Tibial nerve (tissue), 4 donors: ENCODE measurements at regions not wholly inside any gene's neighbourhood (a gene's known extent, or its start where the extent isn't known, plus 50 kb on each side); places are given as distances from the start of the nearest gene placed in this dataset.

Source experiments
- DNase-seq, 2 donors: peaks; one replicate each; pipeline ENCODE4 v3.0.0-alpha.2; 2019; ENCODE audit warnings: low spot score in 2 of 2
- H3K27ac ChIP-seq, 4 donors: fragments of 200-600 bp; sonication (generic) in 3 of 4; one replicate each; pipeline ENCODE4 v1.5.1; 2017 to 2019; ENCODE audit warnings: mild to moderate bottlenecking in 1 of 4
- H3K27me3 ChIP-seq, 2 donors: fragments of 200-600 bp; sonication (generic) in 1 of 2; one replicate each; pipeline versions ENCODE4 v1.5.1 to v1.6.0; 2017 to 2019
- H3K36me3 ChIP-seq, 3 donors: fragments of 200-600 bp; sonication (generic); one replicate each; pipeline ENCODE4 v1.5.1; 2018 to 2019
- H3K4me1 ChIP-seq, 4 donors: fragments of 200-600 bp; sonication (generic) in 3 of 4; one replicate each; pipeline ENCODE4 v1.5.1; 2017 to 2019
- H3K4me3 ChIP-seq, 4 donors: fragments of 200-600 bp; sonication (generic) in 3 of 4; one replicate each; pipeline ENCODE4 v1.5.1; 2017 to 2019; ENCODE audit warnings: mild to moderate bottlenecking in 1 of 4, moderate library complexity in 1 of 4
- H3K9me3 ChIP-seq, 4 donors: fragments of 200-600 bp; sonication (generic) in 3 of 4; one replicate each; pipeline ENCODE4 v1.5.1; 2017 to 2019
- CTCF ChIP-seq, 5 experiments: fragments of 200-600 bp in 3 of 5; fragments of 450-650 bp in 2 of 5; sonication (generic) in 3 of 5; IDR thresholded peaks; one replicate each; pipeline ENCODE4 v1.5.1; 2016 to 2019; ENCODE audit warnings: antibody characterized with exemption in 5 of 5, mild to moderate bottlenecking in 3 of 5, moderate library complexity in 2 of 5
- EP300 ChIP-seq, 2 donors: sonication (generic); formaldehyde crosslinking; IDR thresholded peaks; one replicate each; pipeline ENCODE4 v1.6.1; 2017; ENCODE audit warnings: antibody characterized with exemption in 2 of 2, mild to moderate bottlenecking in 1 of 2
- POLR2A ChIP-seq, 2 donors: fragments of 450-650 bp; IDR thresholded peaks; one replicate each; pipeline ENCODE4 v1.6.1; 2017; ENCODE audit warnings: antibody characterized with exemption in 2 of 2, mild to moderate bottlenecking in 2 of 2, moderate library complexity in 2 of 2
- WGBS, 2 donors: methylation state at CpG; one replicate each; pipeline ENCODE4 v1.1.5; 2018; 5-methylcytosine and 5-hydroxymethylcytosine counted together

- no peak overlapping the region for H3K4me3 ChIP-seq
- no peak overlapping the region for H3K27ac ChIP-seq
- DNase-seq, result no peak
- H3K9me3 ChIP-seq, result no peaks in the 10 kb centered on the region
- no peaks in the 10 kb centered on the region for H3K27me3 ChIP-seq
- TF ChIP-seq CTCF (IDR thresholded peaks at IDR 0.05), result no peak
- TF ChIP-seq POLR2A (IDR thresholded peaks at IDR 0.05), result no peak
- no peak for TF ChIP-seq EP300 (IDR thresholded peaks at IDR 0.05)
- peaks cover 0 to 50% (median 8%) of the 10 kb centered on the region in 4 donors for H3K4me1 ChIP-seq
- H3K36me3 ChIP-seq, result no peaks in the 10 kb centered on the region
Measured at GRCh38 chr7:91346426-91346825, 82.2 kb downstream of the FZD1 start.

GRCh38 chr7:91347290-91347689 is 83.1 kb downstream of the FZD1 start:
- H3K4me3 ChIP-seq, result no peak overlapping the region
- H3K9me3 ChIP-seq, result no peaks in the 10 kb centered on the region
- 30 to 42% methylated on average over 3 of the region's 3 CpGs for WGBS, 2 donors
- DNase-seq, result no peak
- H3K27ac ChIP-seq, result no peak overlapping the region
- no peak for TF ChIP-seq CTCF (IDR thresholded peaks at IDR 0.05)
- TF ChIP-seq EP300 (IDR thresholded peaks at IDR 0.05), result peak in 1 of 2 donors; percentile 41
- TF ChIP-seq POLR2A (IDR thresholded peaks at IDR 0.05), result no peak
- H3K4me1 ChIP-seq, result peaks cover 0 to 50% (median 8%) of the 10 kb centered on the region in 4 donors
- H3K36me3 ChIP-seq, result no peaks in the 10 kb centered on the region
- no peaks in the 10 kb centered on the region for H3K27me3 ChIP-seq

GRCh38 chr7:91348711-91349110 is 84.5 kb downstream of the FZD1 start:
- Histone ChIP-seq H3K4me3 (no peak overlapping the region), H3K27ac (no peak overlapping the region), H3K36me3 (no peaks in the 10 kb centered on the region), H3K27me3 (no peaks in the 10 kb centered on the region), H3K9me3 (no peaks in the 10 kb centered on the region), H3K4me1 (peaks cover 0 to 47% (median 8%) of the 10 kb centered on the region in 4 donors)
- DNase-seq, result no peak
- TF ChIP-seq EP300 (IDR thresholded peaks at IDR 0.05) (no peak), POLR2A (IDR thresholded peaks at IDR 0.05) (no peak), CTCF (IDR thresholded peaks at IDR 0.05) (no peak)

- no peak for TF ChIP-seq CTCF (IDR thresholded peaks at IDR 0.05)
- TF ChIP-seq EP300 (IDR thresholded peaks at IDR 0.05), result no peak
- no peak for TF ChIP-seq POLR2A (IDR thresholded peaks at IDR 0.05)
- WGBS, 2 donors, result 88 to 91% methylated on average over 3 of the region's 3 CpGs
Measured at GRCh38 chr7:91351374-91351773, 87.1 kb downstream of the FZD1 start.

GRCh38 chr7:91352091-91352490 is 87.9 kb downstream of the FZD1 start:
- H3K4me1 ChIP-seq, result peaks cover 0 to 23% (median 0%) of the 10 kb centered on the region in 4 donors
- no peak overlapping the region for H3K27ac ChIP-seq
- no peaks in the 10 kb centered on the region for H3K27me3 ChIP-seq
- 86 to 89% methylated on average over 4 of the region's 4 CpGs for WGBS, 2 donors
- H3K4me3 ChIP-seq, result no peak overlapping the region
- no peaks in the 10 kb centered on the region for H3K36me3 ChIP-seq
- H3K9me3 ChIP-seq, result no peaks in the 10 kb centered on the region
- TF ChIP-seq CTCF (IDR thresholded peaks at IDR 0.05) (no peak), EP300 (IDR thresholded peaks at IDR 0.05) (no peak), POLR2A (IDR thresholded peaks at IDR 0.05) (no peak)
- DNase-seq, result no peak

More at GRCh38 chr7:91351374-91351773, 87.1 kb downstream of the FZD1 start:
- no peak overlapping the region for H3K4me3 ChIP-seq
- H3K9me3 ChIP-seq, result no peaks in the 10 kb centered on the region
- H3K27me3 ChIP-seq, result no peaks in the 10 kb centered on the region
- no peak for DNase-seq
- H3K36me3 ChIP-seq, result no peaks in the 10 kb centered on the region
- no peak overlapping the region for H3K27ac ChIP-seq
- peaks cover 0 to 30% (median 3%) of the 10 kb centered on the region in 4 donors for H3K4me1 ChIP-seq
